Progenitor cell of endocrine pancreas (in vitro differentiated cells): ENCODE measurements at regions not wholly inside any gene's neighbourhood (a gene's known extent, or its start where the extent isn't known, plus 50 kb on each side); places are given as distances from the start of the nearest gene placed in this dataset.

ENCODE experiments used
- DNase-seq: peaks from one replicate; pipeline ENCODE4 v3.0.0; 2021; ENCODE audit warnings: low spot score; ENCODE audit not compliant: unreplicated experiment
- H3K27ac Mint-ChIP-seq: 2 replicates; pipeline ENCODE4 v1.8.0; 2021; ENCODE audit warnings: mild to moderate bottlenecking, moderate library complexity, mixed read lengths
- H3K27me3 Mint-ChIP-seq: 2 replicates; pipeline ENCODE4 v1.8.0; 2021; ENCODE audit warnings: mixed read lengths
- H3K36me3 Mint-ChIP-seq: 2 replicates; pipeline ENCODE4 v1.8.0; 2022; ENCODE audit warnings: mixed read lengths; ENCODE audit not compliant: insufficient read depth
- H3K4me1 Mint-ChIP-seq: 2 replicates; pipeline ENCODE4 v1.8.0; 2021; ENCODE audit warnings: low read depth, mixed read lengths
- H3K4me3 Mint-ChIP-seq: 2 replicates; pipeline ENCODE4 v1.8.0; 2021; ENCODE audit warnings: low read depth, mild to moderate bottlenecking, moderate library complexity, mixed read lengths
- H3K9me3 Mint-ChIP-seq: 2 replicates; pipeline ENCODE4 v1.8.0; 2021; ENCODE audit warnings: low read depth, mixed read lengths
- CTCF ChIP-seq: fragments of 200-600 bp; sonication (generic); IDR thresholded peaks from one replicate; pipeline ENCODE4 v1.5.0; 2021; ENCODE audit warnings: antibody characterized with exemption, mild to moderate bottlenecking; ENCODE audit not compliant: unreplicated experiment

GRCh38 chr15:93330912-93331544 lies 242.0 kb upstream of the RGMA start:
- H3K36me3 Mint-ChIP-seq, result no peaks in the 10 kb centered on the region

GRCh38 chr15:93327364-93327763 lies 238.4 kb upstream of the RGMA start:
- Mint-ChIP-seq H3K27ac (no peak overlapping the region), H3K27me3 (peaks cover 11% of the 10 kb centered on the region), H3K9me3 (no peaks in the 10 kb centered on the region), H3K4me3 (no peak overlapping the region), H3K4me1 (peaks cover 18% of the 10 kb centered on the region), H3K36me3 (no peaks in the 10 kb centered on the region)
- no peak for TF ChIP-seq CTCF
- DNase-seq, result no peak

More at GRCh38 chr15:93330912-93331544, 242.0 kb upstream of the RGMA start:
- DNase-seq, result no peak
- H3K27ac Mint-ChIP-seq, result peak overlapping the region; percentile 88
- TF ChIP-seq CTCF, result no peak
- H3K27me3 Mint-ChIP-seq, result peaks cover 33% of the 10 kb centered on the region
- peaks cover 21% of the 10 kb centered on the region for H3K4me1 Mint-ChIP-seq
- peak overlapping the region; percentile 66 for H3K4me3 Mint-ChIP-seq
- no peaks in the 10 kb centered on the region for H3K9me3 Mint-ChIP-seq

- Mint-ChIP-seq H3K9me3 (no peaks in the 10 kb centered on the region), H3K4me1 (peaks cover 11% of the 10 kb centered on the region), H3K27me3 (peaks cover 11% of the 10 kb centered on the region), H3K4me3 (no peak overlapping the region), H3K36me3 (no peaks in the 10 kb centered on the region), H3K27ac (no peak overlapping the region)
- no peak for DNase-seq
- no peak for TF ChIP-seq CTCF
These were observed 235.4 kb upstream of the RGMA start for GRCh38 chr15:93324186-93324975.

GRCh38 chr15:93321881-93322282 lies 232.9 kb upstream of the RGMA start:
- Mint-ChIP-seq H3K36me3 (no peaks in the 10 kb centered on the region), H3K4me3 (no peak overlapping the region), H3K27me3 (peaks cover 3% of the 10 kb centered on the region), H3K4me1 (peaks cover 11% of the 10 kb centered on the region), H3K27ac (peak overlapping the region; percentile 90), H3K9me3 (no peaks in the 10 kb centered on the region)
- TF ChIP-seq CTCF, result no peak
- no peak for DNase-seq

- Mint-ChIP-seq H3K27ac (no peak overlapping the region), H3K27me3 (peaks cover 9% of the 10 kb centered on the region), H3K9me3 (no peaks in the 10 kb centered on the region), H3K36me3 (no peaks in the 10 kb centered on the region), H3K4me1 (peaks cover 11% of the 10 kb centered on the region), H3K4me3 (no peak overlapping the region)
- no peak for TF ChIP-seq CTCF
- DNase-seq, result no peak
These were observed 230.3 kb upstream of the RGMA start for GRCh38 chr15:93319121-93319814.
